ENCODE measurements at regions not wholly inside any gene's neighbourhood (a gene's known extent, or its start where the extent isn't known, plus 50 kb on each side); places are given as distances from the start of the nearest gene placed in this dataset.

DNA sequence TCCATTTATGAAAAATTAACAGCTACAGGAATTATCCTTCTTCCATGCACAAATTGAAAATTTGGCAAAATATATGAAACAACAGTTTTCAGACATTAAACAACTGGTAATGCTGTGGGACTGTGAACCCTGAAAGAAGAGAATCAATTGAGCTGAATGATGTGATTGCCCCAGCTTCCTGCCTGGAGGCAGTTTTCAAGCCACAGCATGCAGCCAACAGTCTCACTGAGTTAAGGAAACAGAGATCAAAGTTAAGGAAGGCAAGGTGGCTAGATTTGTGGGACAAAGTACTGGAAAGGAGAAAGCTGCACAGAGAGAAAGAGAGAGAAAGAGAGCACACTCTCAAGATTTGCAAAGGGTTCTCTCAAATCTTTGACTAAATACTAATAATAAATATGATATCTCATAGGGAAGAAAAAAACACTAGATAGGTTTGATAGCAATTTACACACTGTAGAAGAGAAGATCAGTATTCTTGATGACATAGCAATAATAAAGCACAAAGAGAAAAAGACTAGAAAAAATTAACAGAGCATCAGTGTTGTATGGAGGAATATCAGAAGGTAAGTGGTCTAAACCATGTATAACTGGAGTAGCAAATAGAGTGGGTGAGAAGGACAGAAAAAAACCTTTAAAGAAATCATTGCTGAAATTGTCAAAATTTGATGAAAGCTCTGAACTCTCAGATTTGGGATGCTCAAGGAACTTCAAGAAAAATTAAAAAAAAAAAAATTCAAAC, 70.1 kb upstream of the CNKSR3 start:
- Histone ChIP-seq H3K4me3 (ENCODE audit: low read depth in 1 of 2, low read length in 2 of 2) (no peak overlapping the region), H4K20me1 (ENCODE audit: insufficient read depth, low read length) (no peaks in the 10 kb centered on the region), H3K4me2 (ENCODE audit: insufficient read depth, low read length) (no peak overlapping the region), H3K79me2 (ENCODE audit: insufficient read depth, low read length) (no peaks in the 10 kb centered on the region), H3K9me3 (ENCODE audit: insufficient read depth, low read length, severe bottlenecking) (peaks cover 5% of the 10 kb centered on the region), H3K27ac (ENCODE audit: low read length) (no peak overlapping the region), H3K9ac (ENCODE audit: low read depth, low read length) (no peak overlapping the region), H3K36me3 (ENCODE audit: insufficient read depth, low read length) (no peaks in the 10 kb centered on the region), H2AFZ (ENCODE audit: low read depth, low read length) (no peak overlapping the region), H3K4me1 (ENCODE audit: insufficient read depth, low read length) (no peaks in the 10 kb centered on the region; the same call in 1 of the 2 replicates), H3K27me3 (ENCODE audit: insufficient read depth, low read length, poor library complexity) (no peaks in the 10 kb centered on the region)
- ATAC-seq (ENCODE audit: insufficient read depth, low read depth) (no peak), DNase-seq (no peak)
- no peak for TF ChIP-seq EZH2 (IDR thresholded peaks at IDR 0.05; ENCODE audit: borderline replicate concordance, low read depth, low read length, severe bottlenecking)
- TF ChIP-seq, protein P1, sequence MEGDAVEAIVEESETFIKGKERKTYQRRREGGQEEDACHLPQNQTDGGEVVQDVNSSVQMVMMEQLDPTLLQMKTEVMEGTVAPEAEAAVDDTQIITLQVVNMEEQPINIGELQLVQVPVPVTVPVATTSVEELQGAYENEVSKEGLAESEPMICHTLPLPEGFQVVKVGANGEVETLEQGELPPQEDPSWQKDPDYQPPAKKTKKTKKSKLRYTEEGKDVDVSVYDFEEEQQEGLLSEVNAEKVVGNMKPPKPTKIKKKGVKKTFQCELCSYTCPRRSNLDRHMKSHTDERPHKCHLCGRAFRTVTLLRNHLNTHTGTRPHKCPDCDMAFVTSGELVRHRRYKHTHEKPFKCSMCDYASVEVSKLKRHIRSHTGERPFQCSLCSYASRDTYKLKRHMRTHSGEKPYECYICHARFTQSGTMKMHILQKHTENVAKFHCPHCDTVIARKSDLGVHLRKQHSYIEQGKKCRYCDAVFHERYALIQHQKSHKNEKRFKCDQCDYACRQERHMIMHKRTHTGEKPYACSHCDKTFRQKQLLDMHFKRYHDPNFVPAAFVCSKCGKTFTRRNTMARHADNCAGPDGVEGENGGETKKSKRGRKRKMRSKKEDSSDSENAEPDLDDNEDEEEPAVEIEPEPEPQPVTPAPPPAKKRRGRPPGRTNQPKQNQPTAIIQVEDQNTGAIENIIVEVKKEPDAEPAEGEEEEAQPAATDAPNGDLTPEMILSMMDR (IDR thresholded peaks at IDR 0.05; ENCODE audit: borderline replicate concordance, extremely low read depth, low read length, poor library complexity, severe bottlenecking) = no peak

DNA sequence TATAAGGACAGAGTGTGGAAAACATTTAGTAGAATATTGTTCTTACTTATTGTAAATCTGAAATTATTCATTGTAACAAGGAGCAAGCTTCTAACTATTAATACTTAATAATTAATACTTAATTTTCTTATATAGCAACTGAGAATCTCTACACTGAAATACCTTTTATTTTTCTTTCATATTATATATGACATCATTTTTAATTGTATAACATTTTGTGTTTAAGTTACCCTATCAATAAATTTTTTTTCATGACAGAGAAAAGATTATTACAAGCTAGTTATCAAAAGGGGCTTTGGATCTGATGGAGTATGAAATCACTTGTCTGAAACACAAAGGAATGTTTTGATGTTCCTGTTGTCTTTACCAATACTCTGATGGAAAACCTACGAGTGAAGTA, 72.2 kb upstream of the CNKSR3 start:
- Histone ChIP-seq H3K9me3 (ENCODE audit: insufficient read depth, low read length, severe bottlenecking) (peaks cover 5% of the 10 kb centered on the region), H3K4me1 (ENCODE audit: insufficient read depth, low read length) (no peaks in the 10 kb centered on the region; the same call in 1 of the 2 replicates), H3K79me2 (ENCODE audit: insufficient read depth, low read length) (no peaks in the 10 kb centered on the region), H3K4me3 (ENCODE audit: low read depth in 1 of 2, low read length in 2 of 2) (no peak overlapping the region), H2AFZ (ENCODE audit: low read depth, low read length) (no peak overlapping the region), H3K4me2 (ENCODE audit: insufficient read depth, low read length) (no peak overlapping the region), H4K20me1 (ENCODE audit: insufficient read depth, low read length) (no peaks in the 10 kb centered on the region), H3K36me3 (ENCODE audit: insufficient read depth, low read length) (no peaks in the 10 kb centered on the region), H3K27me3 (ENCODE audit: insufficient read depth, low read length, poor library complexity) (no peaks in the 10 kb centered on the region), H3K27ac (ENCODE audit: low read length) (no peak overlapping the region), H3K9ac (ENCODE audit: low read depth, low read length) (no peak overlapping the region)
- ATAC-seq (ENCODE audit: insufficient read depth, low read depth) = no peak
- no peak for DNase-seq
- TF ChIP-seq, protein P1 (IDR thresholded peaks at IDR 0.05; ENCODE audit: borderline replicate concordance, extremely low read depth, low read length, poor library complexity, severe bottlenecking) = no peak
- no peak for TF ChIP-seq EZH2 (IDR thresholded peaks at IDR 0.05; ENCODE audit: borderline replicate concordance, low read depth, low read length, severe bottlenecking)

DNA sequence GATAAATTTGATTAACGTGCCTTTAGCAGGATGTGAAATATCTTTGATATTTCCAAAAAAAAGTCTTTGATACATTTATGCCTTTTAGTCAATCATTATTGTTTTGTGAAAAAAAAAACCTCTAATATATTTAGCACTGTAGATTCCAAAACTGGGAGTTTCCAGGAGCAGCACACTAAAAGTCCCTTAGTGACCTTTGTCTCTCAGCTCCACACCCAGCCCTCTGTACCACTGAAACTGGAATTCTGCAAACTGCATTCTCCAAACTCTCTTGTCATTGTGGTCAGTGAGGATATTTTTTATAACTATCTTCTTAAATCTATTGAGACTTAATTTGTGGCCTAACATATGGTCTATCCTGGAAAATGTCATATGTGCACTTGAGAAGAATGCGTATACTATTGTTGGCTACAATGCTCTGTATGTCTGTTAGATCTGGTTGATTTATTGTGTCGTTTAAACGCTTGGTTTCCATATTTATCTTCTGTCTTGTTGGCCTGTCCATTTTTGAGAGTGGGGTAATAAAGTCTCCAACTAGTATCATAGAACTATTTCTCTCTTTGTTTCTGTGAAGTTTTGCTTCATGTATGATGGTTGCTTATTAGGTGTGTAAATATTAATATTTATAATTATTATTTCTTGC, 73.2 kb upstream of the CNKSR3 start:
- no peaks in the 10 kb centered on the region for H4K20me1 ChIP-seq (ENCODE audit: insufficient read depth, low read length)
- no peak overlapping the region for H2AFZ ChIP-seq (ENCODE audit: low read depth, low read length)
- DNase-seq (no peak), ATAC-seq (ENCODE audit: insufficient read depth, low read depth) (no peak)
- TF ChIP-seq EZH2 (IDR thresholded peaks at IDR 0.05; ENCODE audit: borderline replicate concordance, low read depth, low read length, severe bottlenecking) = no peak
- TF ChIP-seq, protein P1 (IDR thresholded peaks at IDR 0.05; ENCODE audit: borderline replicate concordance, extremely low read depth, low read length, poor library complexity, severe bottlenecking) = no peak
- H3K27me3 ChIP-seq (ENCODE audit: insufficient read depth, low read length, poor library complexity) = no peaks in the 10 kb centered on the region
- H3K79me2 ChIP-seq (ENCODE audit: insufficient read depth, low read length) = no peaks in the 10 kb centered on the region
- H3K27ac ChIP-seq (ENCODE audit: low read length) = no peak overlapping the region
- H3K9me3 ChIP-seq (ENCODE audit: insufficient read depth, low read length, severe bottlenecking) = peaks cover 5% of the 10 kb centered on the region
- no peak overlapping the region for H3K4me3 ChIP-seq (ENCODE audit: low read depth in 1 of 2, low read length in 2 of 2)
- H3K9ac ChIP-seq (ENCODE audit: low read depth, low read length) = no peak overlapping the region
- no peaks in the 10 kb centered on the region for H3K36me3 ChIP-seq (ENCODE audit: insufficient read depth, low read length)
- H3K4me2 ChIP-seq (ENCODE audit: insufficient read depth, low read length) = no peak overlapping the region
- H3K4me1 ChIP-seq (ENCODE audit: insufficient read depth, low read length) = no peaks in the 10 kb centered on the region; the same call in 1 of the 2 replicates

Measured in DND-41 (cell line).